ENCODE measurements at regions not wholly inside any gene's neighbourhood (a gene's known extent, or its start where the extent isn't known, plus 50 kb on each side); places are given as distances from the start of the nearest gene placed in this dataset.

DNA sequence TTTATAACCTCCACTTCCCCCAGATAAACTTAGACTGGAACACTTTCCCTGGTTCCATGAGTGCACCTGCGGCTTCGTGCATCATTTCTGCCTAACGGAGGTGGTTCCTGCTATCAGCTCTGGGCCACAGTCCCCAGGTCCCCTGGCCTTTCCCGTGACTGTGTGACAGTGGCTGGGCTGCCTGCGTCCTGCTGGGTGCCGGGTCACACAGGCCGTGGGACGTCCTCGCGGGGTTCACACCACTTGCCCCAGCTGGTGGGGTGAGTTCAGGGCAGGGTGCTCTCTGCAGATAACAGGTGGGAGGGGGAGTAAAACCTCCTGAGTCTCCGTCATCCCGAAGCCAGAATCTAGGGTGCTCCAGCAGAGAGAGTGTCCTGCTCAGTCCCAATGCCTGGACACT is 58.7 kb upstream of the CFAP46 start:
- in situ Hi-C loops (cut with MboI; ENCODE audit: low sequenced_read_pairs, unreplicated experiment): no loop called here
- TF ChIP-seq, protein P1, sequence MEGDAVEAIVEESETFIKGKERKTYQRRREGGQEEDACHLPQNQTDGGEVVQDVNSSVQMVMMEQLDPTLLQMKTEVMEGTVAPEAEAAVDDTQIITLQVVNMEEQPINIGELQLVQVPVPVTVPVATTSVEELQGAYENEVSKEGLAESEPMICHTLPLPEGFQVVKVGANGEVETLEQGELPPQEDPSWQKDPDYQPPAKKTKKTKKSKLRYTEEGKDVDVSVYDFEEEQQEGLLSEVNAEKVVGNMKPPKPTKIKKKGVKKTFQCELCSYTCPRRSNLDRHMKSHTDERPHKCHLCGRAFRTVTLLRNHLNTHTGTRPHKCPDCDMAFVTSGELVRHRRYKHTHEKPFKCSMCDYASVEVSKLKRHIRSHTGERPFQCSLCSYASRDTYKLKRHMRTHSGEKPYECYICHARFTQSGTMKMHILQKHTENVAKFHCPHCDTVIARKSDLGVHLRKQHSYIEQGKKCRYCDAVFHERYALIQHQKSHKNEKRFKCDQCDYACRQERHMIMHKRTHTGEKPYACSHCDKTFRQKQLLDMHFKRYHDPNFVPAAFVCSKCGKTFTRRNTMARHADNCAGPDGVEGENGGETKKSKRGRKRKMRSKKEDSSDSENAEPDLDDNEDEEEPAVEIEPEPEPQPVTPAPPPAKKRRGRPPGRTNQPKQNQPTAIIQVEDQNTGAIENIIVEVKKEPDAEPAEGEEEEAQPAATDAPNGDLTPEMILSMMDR (IDR thresholded peaks at IDR 0.05; ENCODE audit: borderline replicate concordance, control extremely low read depth, extremely low read depth, insufficient read depth, missing control alignments): no peak
- DNase-seq (ENCODE audit: low spot score): no peak

DNA sequence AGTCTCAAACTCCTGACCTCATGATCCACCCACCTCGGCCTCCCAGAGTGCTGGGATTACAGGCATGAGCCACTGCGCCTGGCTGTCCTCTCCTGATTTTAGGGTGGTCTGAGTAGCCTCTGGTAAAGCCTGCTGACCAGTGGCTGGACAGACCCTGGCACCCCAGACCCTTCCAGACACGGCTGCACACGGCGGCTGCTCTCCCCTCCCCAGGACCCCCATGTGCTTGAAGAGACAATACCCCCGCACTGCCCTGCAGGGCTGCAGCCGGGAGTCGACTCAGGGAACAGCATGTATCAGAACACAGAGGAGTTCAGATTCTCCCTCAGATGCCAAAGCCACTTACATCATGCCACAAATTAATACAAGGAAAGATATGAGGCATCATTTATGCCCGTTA is 58.3 kb upstream of the CFAP46 start:
- in situ Hi-C loops (cut with MboI; ENCODE audit: low sequenced_read_pairs, unreplicated experiment): no loop called here
- TF ChIP-seq, protein P1 (IDR thresholded peaks at IDR 0.05; ENCODE audit: borderline replicate concordance, control extremely low read depth, extremely low read depth, insufficient read depth, missing control alignments): no peak
- DNase-seq (ENCODE audit: low spot score): no peak

DNA sequence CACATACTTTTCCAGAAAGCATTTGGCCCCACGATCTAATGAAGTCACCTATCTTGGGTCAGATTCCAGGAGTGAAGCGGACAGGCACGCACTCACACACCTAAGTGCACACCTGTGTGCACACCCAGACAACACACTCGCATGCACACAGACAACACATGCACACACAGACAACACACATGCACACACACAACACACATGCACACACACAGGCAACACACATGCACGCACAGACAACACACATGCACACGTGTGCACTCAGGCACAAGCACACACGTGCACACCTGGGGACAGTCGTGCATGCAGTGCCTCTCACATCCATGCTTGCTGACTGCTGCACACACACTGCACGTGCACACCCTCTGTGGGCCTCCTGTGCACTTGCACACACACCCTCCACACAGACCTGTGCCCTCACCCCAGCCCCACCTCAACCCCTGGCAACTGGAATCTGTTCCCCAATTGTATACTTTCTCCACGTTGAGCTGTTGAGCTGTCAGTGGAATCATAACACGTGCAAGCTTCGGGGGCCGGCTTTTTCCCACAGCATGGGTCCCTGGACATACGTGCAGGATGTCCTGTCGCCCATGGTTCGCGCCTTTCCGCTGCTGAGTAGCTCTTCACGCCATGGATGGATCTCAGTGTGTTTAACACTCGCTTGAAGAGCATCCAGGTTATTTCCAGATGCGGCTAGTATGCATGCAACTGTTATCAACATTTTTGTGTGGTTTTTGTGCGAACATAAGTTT is 55.3 kb upstream of the CFAP46 start:
- in situ Hi-C loops (cut with MboI; ENCODE audit: low sequenced_read_pairs, unreplicated experiment): no loop called here
- DNase-seq (ENCODE audit: low spot score): no peak
- TF ChIP-seq, protein P1 (IDR thresholded peaks at IDR 0.05; ENCODE audit: borderline replicate concordance, control extremely low read depth, extremely low read depth, insufficient read depth, missing control alignments): no peak

DNA sequence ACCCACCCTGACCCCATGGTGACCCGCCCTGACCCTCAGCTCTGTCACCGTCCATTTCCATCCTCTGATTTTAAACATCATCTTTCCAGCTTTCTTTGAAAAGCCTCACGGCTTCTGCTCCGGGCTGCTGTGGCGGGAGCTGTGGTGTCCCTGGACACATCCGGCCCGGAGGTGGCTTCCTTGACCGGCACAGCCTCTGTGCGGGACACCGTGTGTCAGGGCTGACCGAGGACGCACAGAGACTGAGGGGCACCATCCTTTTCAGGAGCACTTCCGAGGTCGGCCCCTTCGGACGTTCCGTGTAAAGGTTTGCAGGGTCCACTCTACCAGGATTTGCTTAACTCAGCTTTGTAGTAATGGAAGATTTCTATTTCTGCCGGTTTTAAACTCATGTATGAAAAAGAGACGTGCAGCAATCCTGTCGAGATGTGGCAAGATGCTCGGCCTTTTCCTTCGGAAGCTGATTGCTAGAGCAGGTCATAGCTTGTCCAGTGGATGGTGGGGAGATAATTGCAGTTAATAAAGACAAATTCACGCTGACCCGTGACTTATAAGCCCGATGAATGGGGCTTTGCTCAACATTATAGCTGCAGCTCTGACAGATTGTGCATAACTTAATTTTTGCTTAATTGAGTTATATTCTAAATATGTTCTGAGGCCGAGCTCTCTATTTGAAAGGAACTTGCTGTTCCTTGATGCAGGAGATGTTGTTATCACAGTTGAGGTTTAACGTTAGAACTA is 54.4 kb upstream of the CFAP46 start:
- TF ChIP-seq, protein P1 (IDR thresholded peaks at IDR 0.05; ENCODE audit: borderline replicate concordance, control extremely low read depth, extremely low read depth, insufficient read depth, missing control alignments): no peak
- in situ Hi-C loops (cut with MboI; ENCODE audit: low sequenced_read_pairs, unreplicated experiment): no loop called here
- DNase-seq (ENCODE audit: low spot score): no peak

DNA sequence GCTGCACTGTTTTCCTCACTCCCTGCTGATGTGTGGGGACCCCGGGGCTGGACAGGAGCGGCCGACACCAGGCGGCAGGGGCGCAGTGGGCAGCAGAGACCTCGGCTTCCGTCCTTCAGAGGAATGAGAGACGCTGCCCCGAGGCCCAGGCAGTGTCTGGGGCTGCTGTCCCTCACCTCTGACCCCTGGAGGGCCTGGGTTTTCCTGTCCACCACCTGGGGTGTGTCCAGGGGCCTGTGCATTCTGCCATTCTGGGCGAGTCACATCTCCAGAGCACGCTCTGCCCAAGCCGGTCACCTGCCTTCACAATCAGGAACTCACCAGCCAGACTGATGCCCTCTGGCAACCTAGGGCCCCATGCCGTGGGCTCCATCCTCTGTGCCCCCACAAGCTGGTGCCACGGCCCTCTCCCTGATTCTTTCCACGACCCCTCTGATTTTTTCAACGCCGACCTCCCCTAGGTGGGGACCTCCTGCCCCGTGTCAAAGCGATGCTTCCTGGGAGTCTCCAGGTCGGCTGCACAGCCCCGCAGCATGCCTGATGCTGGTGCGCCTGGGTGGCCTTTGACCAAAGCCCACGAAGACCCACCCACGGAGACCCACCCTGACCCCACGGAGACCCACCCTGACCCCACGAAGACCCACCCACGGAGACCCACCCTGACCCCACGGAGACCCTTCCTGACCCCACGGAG is 53.7 kb upstream of the CFAP46 start:
- no peak for DNase-seq (ENCODE audit: low spot score)
- in situ Hi-C loops (cut with MboI; ENCODE audit: low sequenced_read_pairs, unreplicated experiment): no loop called here
- TF ChIP-seq, protein P1 (IDR thresholded peaks at IDR 0.05; ENCODE audit: borderline replicate concordance, control extremely low read depth, extremely low read depth, insufficient read depth, missing control alignments): no peak

DNA sequence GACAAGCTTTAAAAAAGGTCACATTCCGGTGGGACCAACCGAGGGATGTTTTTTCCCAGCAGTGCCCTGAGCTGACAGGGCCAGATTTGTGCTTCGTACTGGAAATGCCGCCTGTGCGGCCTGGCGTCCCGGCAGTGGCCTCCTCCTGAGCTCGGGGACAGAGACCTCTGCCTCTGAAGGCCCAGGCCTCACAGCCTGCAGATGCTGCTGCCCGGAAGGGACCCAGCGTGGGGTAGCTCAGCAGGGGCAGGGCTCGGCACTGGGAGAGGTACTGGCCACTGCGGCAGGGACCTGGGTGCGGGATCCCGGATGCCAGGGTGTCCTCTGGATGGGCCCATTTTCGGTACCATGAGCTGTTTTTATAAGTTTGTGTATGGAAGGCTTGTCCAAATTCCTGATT is 52.4 kb upstream of the CFAP46 start:
- TF ChIP-seq, protein P1 (IDR thresholded peaks at IDR 0.05; ENCODE audit: borderline replicate concordance, control extremely low read depth, extremely low read depth, insufficient read depth, missing control alignments): no peak

More for the DNA sequence above, 52.4 kb upstream of the CFAP46 start:
- in situ Hi-C loops (cut with MboI; ENCODE audit: low sequenced_read_pairs, unreplicated experiment): no loop called here
- DNase-seq (ENCODE audit: low spot score): no peak
